Kidney (tissue), 13 donors: ENCODE measurements at regions not wholly inside any gene's neighbourhood (a gene's known extent, or its start where the extent isn't known, plus 50 kb on each side); places are given as distances from the start of the nearest gene placed in this dataset.

Experiments used
- DNase-seq, 5 donors: peaks; one replicate each; pipeline ENCODE4 v3.0.0-alpha.2; 2013 to 2020
- FAIRE-seq: peaks from 2 replicates; lab custom pipeline; 2012; peaks lifted over from hg19 to GRCh38; lab: Jason Lieb, UNC
- H3K27ac ChIP-seq, 2 donors: one replicate each; pipeline ENCODE4 v1.7.0; 2013; ENCODE audit warnings: low read depth in 2 of 2, low read length in 2 of 2, inconsistent platforms in 1 of 2
- H3K27me3 ChIP-seq: one replicate; pipeline ENCODE4 v1.7.1; 2013; ENCODE audit warnings: low read length, inconsistent platforms; ENCODE audit not compliant: control insufficient read depth, insufficient read depth
- H3K36me3 ChIP-seq, 3 donors: one replicate each; pipeline versions ENCODE4 v1.7.0 to v1.7.1; 2013; ENCODE audit warnings: low read length in 3 of 3, control low read depth in 1 of 3, inconsistent platforms in 1 of 3; ENCODE audit not compliant: insufficient read depth in 3 of 3, control insufficient read depth in 2 of 3
- H3K4me1 ChIP-seq, 3 donors: one replicate each; pipeline versions ENCODE4 v1.7.0 to v1.7.1; 2013; ENCODE audit warnings: low read length in 3 of 3, inconsistent platforms in 1 of 3, low read depth in 1 of 3; ENCODE audit not compliant: control insufficient read depth in 2 of 3, insufficient read depth in 2 of 3
- H3K4me3 ChIP-seq, 3 donors: one replicate each; pipeline versions ENCODE4 v1.7.0 to v1.8.1; 2013; ENCODE audit warnings: low read length in 3 of 3, control low read depth in 1 of 3, inconsistent platforms in 1 of 3
- H3K9ac ChIP-seq, 3 donors: one replicate each; pipeline versions ENCODE4 v1.7.0 to v1.7.1; 2013; ENCODE audit warnings: low read length in 3 of 3, control low read depth in 1 of 3, inconsistent platforms in 1 of 3
- H3K9me3 ChIP-seq, 3 donors: one replicate each; pipeline versions ENCODE4 v1.7.0 to v1.7.1; 2013; ENCODE audit warnings: low read length in 3 of 3, control low read depth in 1 of 3, inconsistent platforms in 1 of 3; ENCODE audit not compliant: control insufficient read depth in 2 of 3, insufficient read depth in 1 of 3
- intact Hi-C: fragments of 100-400 bp; cut with DNase I; formaldehyde crosslinking; loops from one replicate; pipeline ENCODE4 v1.11.1; 2022
- TF ChIP-seq, protein P1 (sequence below): IDR thresholded peaks from 3 replicates; pipeline ENCODE4 v1.5.1; 2012; ENCODE audit warnings: mild to moderate bottlenecking, moderate library complexity, borderline replicate concordance; ENCODE audit not compliant: insufficient read depth; ENCODE audit errors: extremely low read depth
- donor health status: control.
- donor health status: control.
- donor health status: control.
- donor health status: control.
- donor health status: control.
- donor health status: DM: yes; HTN: yes; CAD: no.
- donor health status: Normal renal cell carcinoma (clear cell type).

- no peak overlapping the region for H3K9ac ChIP-seq
- H3K4me1 ChIP-seq: no peaks in the 10 kb centered on the region
- H3K9me3 ChIP-seq: peaks cover 0 to 2% (median 0%) of the 10 kb centered on the region in 3 donors
- H3K27ac ChIP-seq: no peak overlapping the region
- no peaks in the 10 kb centered on the region for H3K36me3 ChIP-seq
- no peak overlapping the region for H3K4me3 ChIP-seq
- DNase-seq (no peak), FAIRE-seq (no peak)
- TF ChIP-seq, protein P1, sequence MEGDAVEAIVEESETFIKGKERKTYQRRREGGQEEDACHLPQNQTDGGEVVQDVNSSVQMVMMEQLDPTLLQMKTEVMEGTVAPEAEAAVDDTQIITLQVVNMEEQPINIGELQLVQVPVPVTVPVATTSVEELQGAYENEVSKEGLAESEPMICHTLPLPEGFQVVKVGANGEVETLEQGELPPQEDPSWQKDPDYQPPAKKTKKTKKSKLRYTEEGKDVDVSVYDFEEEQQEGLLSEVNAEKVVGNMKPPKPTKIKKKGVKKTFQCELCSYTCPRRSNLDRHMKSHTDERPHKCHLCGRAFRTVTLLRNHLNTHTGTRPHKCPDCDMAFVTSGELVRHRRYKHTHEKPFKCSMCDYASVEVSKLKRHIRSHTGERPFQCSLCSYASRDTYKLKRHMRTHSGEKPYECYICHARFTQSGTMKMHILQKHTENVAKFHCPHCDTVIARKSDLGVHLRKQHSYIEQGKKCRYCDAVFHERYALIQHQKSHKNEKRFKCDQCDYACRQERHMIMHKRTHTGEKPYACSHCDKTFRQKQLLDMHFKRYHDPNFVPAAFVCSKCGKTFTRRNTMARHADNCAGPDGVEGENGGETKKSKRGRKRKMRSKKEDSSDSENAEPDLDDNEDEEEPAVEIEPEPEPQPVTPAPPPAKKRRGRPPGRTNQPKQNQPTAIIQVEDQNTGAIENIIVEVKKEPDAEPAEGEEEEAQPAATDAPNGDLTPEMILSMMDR: no peak
- intact Hi-C loops: no loop called here
- no peaks in the 10 kb centered on the region for H3K27me3 ChIP-seq
These were observed 51.1 kb upstream of the NUDT6 start for GRCh38 chr4:122973465-122973864.

DNA sequence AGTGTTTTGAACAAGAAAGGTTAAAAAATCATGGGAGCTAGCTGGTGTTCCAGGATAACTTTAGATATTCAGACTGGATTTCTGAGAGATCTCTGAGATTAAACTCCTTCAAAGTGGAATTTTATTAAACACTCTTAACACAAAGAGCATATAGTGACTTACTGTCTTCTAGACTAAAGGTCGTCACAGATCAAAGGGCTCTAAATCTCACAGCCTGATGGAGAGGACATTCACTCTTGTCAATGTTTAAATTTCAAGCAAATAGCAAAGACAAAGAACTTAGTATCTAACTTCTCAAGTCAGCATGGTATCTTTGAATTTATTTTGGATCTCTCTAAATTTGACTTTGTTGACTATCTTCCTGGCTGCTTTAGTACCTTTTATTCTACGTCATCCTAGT lies 53.7 kb upstream of the NUDT6 start:
- TF ChIP-seq, protein P1: no peak
- H3K4me1 ChIP-seq: no peaks in the 10 kb centered on the region
- H3K4me3 ChIP-seq: no peak overlapping the region
- peaks cover 0 to 2% (median 0%) of the 10 kb centered on the region in 3 donors for H3K9me3 ChIP-seq
- DNase-seq (no peak), FAIRE-seq (no peak)
- peaks cover 0 to 2% (median 0%) of the 10 kb centered on the region in 3 donors for H3K36me3 ChIP-seq
- H3K27me3 ChIP-seq: no peaks in the 10 kb centered on the region
- no peak overlapping the region for H3K27ac ChIP-seq
- intact Hi-C loops: no loop called here
- no peak overlapping the region for H3K9ac ChIP-seq

DNA sequence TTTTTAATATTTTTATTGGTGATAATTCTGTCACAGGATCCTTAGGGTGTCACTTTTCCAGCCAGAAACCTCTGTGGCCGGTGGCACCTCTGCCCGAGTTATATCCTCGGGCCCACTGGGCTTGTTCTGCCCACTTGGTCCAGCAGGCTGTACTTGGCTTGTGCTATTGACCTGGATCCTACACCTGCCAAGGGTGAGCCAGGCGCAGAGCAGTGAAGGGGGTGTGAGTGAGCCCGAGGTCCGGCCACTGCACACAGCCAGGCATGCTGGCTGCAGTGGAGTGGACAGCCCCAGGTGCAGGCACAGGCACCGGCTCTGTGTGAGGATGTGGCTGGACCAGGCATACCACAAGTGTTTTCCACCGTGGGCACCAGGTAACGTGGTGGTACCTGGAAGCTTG lies 54.7 kb upstream of the NUDT6 start:
- H3K4me1 ChIP-seq: no peaks in the 10 kb centered on the region
- intact Hi-C loops: no loop called here
- no peak overlapping the region for H3K9ac ChIP-seq
- TF ChIP-seq, protein P1: no peak
- H3K9me3 ChIP-seq: peaks cover 0 to 2% (median 0%) of the 10 kb centered on the region in 3 donors
- H3K36me3 ChIP-seq: peaks cover 0 to 2% (median 0%) of the 10 kb centered on the region in 3 donors
- FAIRE-seq (no peak), DNase-seq (no peak)
- no peak overlapping the region for H3K27ac ChIP-seq
- H3K27me3 ChIP-seq: no peaks in the 10 kb centered on the region
- H3K4me3 ChIP-seq: no peak overlapping the region

GRCh38 chr4:122978109-122978508 lies 55.7 kb upstream of the NUDT6 start:
- intact Hi-C loops: no loop called here
- peaks cover 0 to 2% (median 0%) of the 10 kb centered on the region in 3 donors for H3K36me3 ChIP-seq
- H3K4me1 ChIP-seq: no peaks in the 10 kb centered on the region
- peaks cover 0 to 2% (median 0%) of the 10 kb centered on the region in 3 donors for H3K9me3 ChIP-seq
- H3K4me3 ChIP-seq: no peak overlapping the region
- H3K27me3 ChIP-seq: no peaks in the 10 kb centered on the region
- DNase-seq (no peak), FAIRE-seq (no peak)
- no peak overlapping the region for H3K27ac ChIP-seq
- no peak overlapping the region for H3K9ac ChIP-seq
- TF ChIP-seq, protein P1: no peak
